Neural progenitor cell (in vitro differentiated cells): ENCODE measurements at regions not wholly inside any gene's neighbourhood (a gene's known extent, or its start where the extent isn't known, plus 50 kb on each side); places are given as distances from the start of the nearest gene placed in this dataset.

Experiments
- DNase-seq: peaks from one replicate; pipeline ENCODE4 v3.0.0-alpha.2; 2016; ENCODE audit warnings: low spot score
- H2AFZ ChIP-seq: fragments of 200-600 bp; sonication (generic); replicated peaks from 2 replicates; pipeline ENCODE4 v1.6.1; 2016; ENCODE audit warnings: antibody characterized with exemption
- H3F3A ChIP-seq: fragments of 200-600 bp; sonication (generic); 2 replicates; pipeline ENCODE4 v1.6.1; 2016; ENCODE audit warnings: antibody characterized with exemption, low read depth
- H3K27ac ChIP-seq: fragments of 200-600 bp; sonication (generic); 2 replicates; pipeline ENCODE4 v1.5.1; 2016; ENCODE audit warnings: mild to moderate bottlenecking
- H3K27me3 ChIP-seq: fragments of 200-600 bp; sonication (generic); 2 replicates; pipeline ENCODE4 v1.6.1; 2016; ENCODE audit warnings: mild to moderate bottlenecking, moderate library complexity
- H3K36me3 ChIP-seq: fragments of 200-600 bp; sonication (generic); 2 replicates; pipeline ENCODE4 v1.5.1; 2016
- H3K4me1 ChIP-seq: fragments of 200-600 bp; sonication (generic); 2 replicates; pipeline ENCODE4 v1.6.1; 2016; ENCODE audit warnings: mixed run types
- H3K4me2 ChIP-seq: fragments of 200-600 bp; sonication (generic); 2 replicates; pipeline ENCODE4 v1.6.1; 2016
- H3K4me3 ChIP-seq: fragments of 200-600 bp; sonication (generic); 2 replicates; pipeline ENCODE4 v1.5.1; 2016
- H3K79me2 ChIP-seq: fragments of 200-600 bp; sonication (generic); 2 replicates; pipeline ENCODE4 v1.6.1; 2016; ENCODE audit warnings: low read depth
- H3K9ac ChIP-seq: fragments of 200-600 bp; sonication (generic); 2 replicates; pipeline ENCODE4 v1.6.1; 2016
- H3K9me3 ChIP-seq: fragments of 200-600 bp; sonication (generic); 2 replicates; pipeline ENCODE4 v1.5.1; 2016; ENCODE audit warnings: low read depth
- H4K20me1 ChIP-seq: fragments of 200-600 bp; sonication (generic); 2 replicates; pipeline ENCODE4 v1.6.1; 2016; ENCODE audit warnings: low read depth
- H3K27ac Mint-ChIP-seq: 3 replicates; pipeline ENCODE4 v1.8.0; 2021; ENCODE audit warnings: mixed read lengths
- H3K27me3 Mint-ChIP-seq: 2 replicates; pipeline ENCODE4 v1.8.0; 2022; ENCODE audit warnings: low read depth, mild to moderate bottlenecking, inconsistent platforms, moderate library complexity, mixed read lengths; ENCODE audit not compliant: insufficient read depth
- H3K36me3 Mint-ChIP-seq: 3 replicates; pipeline ENCODE4 v1.8.0; 2021; ENCODE audit warnings: mixed read lengths
- H3K4me1 Mint-ChIP-seq: 3 replicates; pipeline ENCODE4 v1.8.0; 2021; ENCODE audit warnings: mixed read lengths
- H3K4me3 Mint-ChIP-seq: 3 replicates; pipeline ENCODE4 v1.8.0; 2021; ENCODE audit warnings: mild to moderate bottlenecking, moderate library complexity, mixed read lengths
- H3K9me3 Mint-ChIP-seq: 3 replicates; pipeline ENCODE4 v1.8.0; 2020; ENCODE audit warnings: mixed read lengths
- CTCF ChIP-seq: fragments of 200-600 bp; sonication (generic); IDR thresholded peaks from 2 replicates; pipeline ENCODE4 v1.5.1; 2017; ENCODE audit warnings: antibody characterized with exemption, mild to moderate bottlenecking
- EZH2 ChIP-seq: fragments of 200-600 bp; sonication (generic); IDR thresholded peaks from 2 replicates; pipeline ENCODE4 v1.6.1; 2017; ENCODE audit warnings: antibody characterized with exemption, mild to moderate bottlenecking, moderate library complexity
- EZH2phosphoT487 ChIP-seq: fragments of 200-600 bp; sonication (generic); IDR thresholded peaks from 2 replicates; pipeline ENCODE4 v1.6.1; 2017; ENCODE audit warnings: antibody characterized with exemption

- TF ChIP-seq CTCF (no peak), EZH2phosphoT487 (no peak), EZH2 (no peak)
- Histone ChIP-seq H3K79me2 (no peaks in the 10 kb centered on the region), H3K36me3 (no peaks in the 10 kb centered on the region), H3F3A (no peaks in the 10 kb centered on the region), H4K20me1 (no peaks in the 10 kb centered on the region), H3K4me3 (no peak overlapping the region), H3K9ac (no peak overlapping the region), H3K9me3 (no peaks in the 10 kb centered on the region), H3K4me1 (no peaks in the 10 kb centered on the region), H3K27me3 (no peaks in the 10 kb centered on the region), H3K4me2 (no peak overlapping the region), H2AFZ (no peak overlapping the region), H3K27ac (no peak overlapping the region)
- Mint-ChIP-seq H3K27me3 (peaks cover 4% of the 10 kb centered on the region), H3K4me3 (no peak overlapping the region), H3K27ac (no peak overlapping the region), H3K9me3 (no peaks in the 10 kb centered on the region), H3K36me3 (no peaks in the 10 kb centered on the region), H3K4me1 (no peaks in the 10 kb centered on the region)
- DNase-seq = no peak
Observed at GRCh38 chr22:48901324-48901723, 926.3 kb downstream of the BRD1 start.

- H3K9ac ChIP-seq = no peak overlapping the region
- no peak overlapping the region for H3K4me3 ChIP-seq
- no peak overlapping the region for H2AFZ ChIP-seq
- H3K36me3 ChIP-seq = no peaks in the 10 kb centered on the region
- H3K9me3 ChIP-seq = no peaks in the 10 kb centered on the region
- no peak overlapping the region for H3K27ac Mint-ChIP-seq
- H3K4me1 Mint-ChIP-seq = no peaks in the 10 kb centered on the region
- no peak for DNase-seq
- no peaks in the 10 kb centered on the region for H3K36me3 Mint-ChIP-seq
- no peaks in the 10 kb centered on the region for H3K4me1 ChIP-seq
- no peak for TF ChIP-seq CTCF
- no peak overlapping the region for H3K4me3 Mint-ChIP-seq
- H3K27ac ChIP-seq = no peak overlapping the region
- no peaks in the 10 kb centered on the region for H4K20me1 ChIP-seq
- no peaks in the 10 kb centered on the region for H3K9me3 Mint-ChIP-seq
- peaks cover 4% of the 10 kb centered on the region for H3K27me3 Mint-ChIP-seq
- H3K79me2 ChIP-seq = no peaks in the 10 kb centered on the region
- no peaks in the 10 kb centered on the region for H3F3A ChIP-seq
- H3K27me3 ChIP-seq = no peaks in the 10 kb centered on the region
- no peak overlapping the region for H3K4me2 ChIP-seq
Observed at GRCh38 chr22:48900626-48901025, 927.0 kb downstream of the BRD1 start.

GRCh38 chr22:48900327-48900597, 927.4 kb downstream of the BRD1 start:
- H2AFZ ChIP-seq = no peak overlapping the region
- no peak for DNase-seq

More at GRCh38 chr22:48900327-48900597, 927.4 kb downstream of the BRD1 start:
- Mint-ChIP-seq H3K9me3 (no peaks in the 10 kb centered on the region), H3K27me3 (peaks cover 4% of the 10 kb centered on the region), H3K27ac (no peak overlapping the region), H3K4me1 (no peaks in the 10 kb centered on the region), H3K4me3 (no peak overlapping the region), H3K36me3 (no peaks in the 10 kb centered on the region)
- TF ChIP-seq CTCF = no peak
- no peak for TF ChIP-seq EZH2phosphoT487
- TF ChIP-seq EZH2 = no peak
- Histone ChIP-seq H3K9ac (no peak overlapping the region), H4K20me1 (no peaks in the 10 kb centered on the region), H3K79me2 (no peaks in the 10 kb centered on the region), H3K9me3 (no peaks in the 10 kb centered on the region), H3K4me1 (no peaks in the 10 kb centered on the region), H3K27ac (no peak overlapping the region), H3K4me3 (no peak overlapping the region), H3K36me3 (no peaks in the 10 kb centered on the region), H3F3A (no peaks in the 10 kb centered on the region), H3K4me2 (no peak overlapping the region), H3K27me3 (no peaks in the 10 kb centered on the region)
